Urothelium cell line (cell line): ENCODE measurements at regions not wholly inside any gene's neighbourhood (a gene's known extent, or its start where the extent isn't known, plus 50 kb on each side); places are given as distances from the start of the nearest gene placed in this dataset.

Experiments used
- DNase-seq: peaks from one replicate; pipeline ENCODE4 v3.0.0; 2011; ENCODE audit warnings: low spot score, mixed read lengths
- FAIRE-seq: peaks from 2 replicates; lab custom pipeline; 2011; peaks lifted over from hg19 to GRCh38; lab: Jason Lieb, UNC

- FAIRE-seq (no peak), DNase-seq (no peak)
These were observed 52.1 kb downstream of the MPP7 start for GRCh38 chr10:28250782-28251181.

DNA sequence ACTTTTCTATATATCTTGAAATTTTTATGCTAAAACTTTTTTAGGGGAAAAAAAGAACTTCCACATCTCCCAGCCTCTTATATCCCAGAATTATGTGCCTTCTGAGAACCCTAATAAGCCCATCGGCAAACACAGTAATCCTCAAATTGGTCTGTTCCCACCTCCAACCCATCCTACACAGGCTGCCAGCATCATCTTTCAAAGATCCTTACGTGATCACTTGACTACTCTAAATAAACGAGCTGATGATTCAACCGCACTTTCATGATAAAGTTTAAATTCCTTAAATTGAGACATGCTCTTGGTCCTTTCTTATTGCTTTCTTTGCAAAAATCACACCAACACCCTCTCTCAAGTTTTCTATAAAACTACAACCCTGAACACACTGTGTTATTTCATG lies 52.5 kb downstream of the MPP7 start:
- DNase-seq (no peak), FAIRE-seq (no peak)

- FAIRE-seq: no peak
These were observed 53.4 kb downstream of the MPP7 start for GRCh38 chr10:28249512-28249911.

DNA sequence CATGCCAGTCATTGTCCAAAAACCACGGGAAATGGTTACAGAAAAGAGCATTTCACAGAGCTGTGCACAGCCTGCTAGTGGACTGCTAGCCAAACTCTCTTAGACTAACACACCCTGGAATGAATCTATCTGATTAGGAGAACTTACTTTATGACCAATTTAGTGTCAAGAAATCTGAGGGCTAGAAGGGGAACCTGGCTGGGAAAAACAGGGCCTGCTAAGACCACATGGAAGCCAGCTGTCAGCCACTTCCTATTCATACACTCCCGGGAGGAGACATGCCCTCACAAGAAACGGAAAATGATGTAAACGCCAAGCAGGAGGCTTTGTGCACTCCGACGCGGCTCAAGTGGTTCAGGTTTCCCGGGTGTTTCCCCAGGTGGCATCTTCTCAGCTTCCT lies 54.8 kb downstream of the MPP7 start:
- DNase-seq: no peak
- FAIRE-seq: no peak

More at GRCh38 chr10:28249512-28249911, 53.4 kb downstream of the MPP7 start:
- DNase-seq: no peak

GRCh38 chr10:28246023-28246422 lies 56.8 kb downstream of the MPP7 start:
- DNase-seq: no peak
- FAIRE-seq: no peak

GRCh38 chr10:28243923-28244322 lies 58.9 kb downstream of the MPP7 start:
- FAIRE-seq: no peak

DNA sequence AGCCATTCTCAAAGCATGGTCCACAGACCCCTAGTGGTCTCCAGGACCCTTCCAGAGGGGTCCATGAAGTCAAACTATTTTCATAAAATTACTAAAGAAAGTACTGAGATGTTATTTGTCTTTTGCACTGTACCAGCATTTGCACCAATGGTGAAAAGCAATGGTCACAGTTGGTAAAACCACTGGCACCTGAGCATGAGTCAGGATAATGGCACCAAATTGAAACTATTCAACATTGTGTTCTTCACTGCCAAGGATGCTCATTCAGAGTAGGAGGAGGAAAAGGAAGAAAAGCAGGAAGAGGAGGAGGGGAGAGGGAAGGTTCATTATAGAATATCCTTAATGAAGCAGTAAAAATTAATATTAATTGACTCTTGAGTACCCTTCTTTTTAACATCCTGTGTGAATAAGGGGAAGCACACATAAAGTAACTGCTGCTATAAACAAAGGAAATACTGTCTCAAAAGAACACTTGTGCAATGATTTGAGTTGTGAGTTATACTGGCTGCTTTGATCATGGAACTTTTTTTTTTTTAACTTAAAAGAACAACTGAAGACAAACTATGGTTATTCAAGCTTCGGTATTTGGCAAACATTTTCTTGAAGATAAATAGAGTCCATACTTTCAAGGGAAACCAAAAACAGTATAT lies 60.2 kb downstream of the MPP7 start:
- DNase-seq (no peak), FAIRE-seq (no peak)

More at GRCh38 chr10:28243923-28244322, 58.9 kb downstream of the MPP7 start:
- DNase-seq: no peak

DNA sequence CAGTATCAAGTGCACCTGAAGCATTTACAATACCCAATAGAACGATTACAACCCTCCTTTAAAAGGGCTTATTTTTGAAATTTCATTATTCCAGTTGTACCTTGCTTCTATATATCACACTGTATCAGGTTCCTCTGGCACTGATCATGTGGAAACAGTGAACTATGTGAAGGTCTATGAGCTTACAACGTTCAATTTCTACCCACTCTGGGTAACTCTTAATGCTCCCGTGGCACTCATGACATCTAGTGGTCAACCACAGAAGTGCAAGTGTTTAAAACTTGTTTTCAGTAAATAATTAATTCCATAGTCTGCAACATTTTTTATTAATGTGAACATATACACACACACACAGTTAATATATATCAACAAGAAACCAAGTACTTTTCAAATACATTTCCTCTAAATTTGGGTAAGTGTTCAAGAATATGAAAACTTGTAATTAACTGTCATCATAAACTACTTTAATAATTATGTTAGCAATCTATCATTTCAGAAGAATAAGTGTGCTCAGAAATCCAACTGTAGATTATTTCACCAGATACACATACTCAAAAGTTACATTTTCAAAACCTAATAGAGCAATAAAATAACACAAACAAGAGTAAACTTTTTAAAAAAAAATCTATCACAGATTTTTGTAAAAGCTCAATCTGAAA lies 61.0 kb downstream of the MPP7 start:
- peak; percentile 37 for DNase-seq
- no peak for FAIRE-seq

DNA sequence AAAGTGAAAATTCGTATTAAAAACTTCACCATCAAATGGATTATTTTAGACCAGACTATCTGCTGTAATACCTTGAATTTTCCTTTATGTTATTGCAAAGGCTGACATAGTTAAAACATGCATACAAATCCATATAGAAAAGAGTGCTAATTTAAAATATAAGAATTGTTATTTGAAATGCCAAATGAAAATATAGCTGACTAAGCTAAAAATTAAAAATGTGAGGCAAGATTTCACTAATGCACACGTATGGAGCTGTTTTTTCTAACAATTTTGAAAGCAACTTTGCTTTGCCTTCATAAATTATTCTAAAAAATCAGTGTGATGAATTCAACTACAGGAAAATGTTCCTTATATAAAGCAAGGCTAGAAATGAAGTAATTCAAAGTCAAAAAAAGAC lies 62.5 kb downstream of the MPP7 start:
- DNase-seq (no peak), FAIRE-seq (no peak)

- FAIRE-seq: no peak
These were observed 66.3 kb downstream of the MPP7 start for GRCh38 chr10:28236591-28236990.

DNA sequence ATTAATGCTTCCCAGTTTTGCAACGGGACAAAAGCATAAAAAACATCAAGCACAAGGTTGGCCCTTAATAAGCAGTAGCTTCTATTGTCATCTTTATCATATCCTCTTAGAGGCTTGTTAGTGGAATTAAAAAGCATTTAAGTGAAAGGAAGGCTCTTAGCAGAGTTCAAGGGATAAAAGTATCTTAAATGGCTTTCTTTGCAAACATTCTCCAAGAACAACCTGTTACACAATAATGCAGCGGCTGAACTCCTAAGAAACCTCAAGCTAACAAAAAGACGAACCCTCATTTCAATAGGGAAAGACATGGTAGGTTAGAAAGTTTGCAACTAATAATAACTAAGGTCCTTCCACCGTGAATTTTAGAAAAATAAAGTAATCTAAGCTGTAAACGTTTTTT lies 82.1 kb downstream of the MPP7 start:
- FAIRE-seq (no peak), DNase-seq (no peak)

More at GRCh38 chr10:28236591-28236990, 66.3 kb downstream of the MPP7 start:
- DNase-seq: no peak

GRCh38 chr10:28219251-28219650 lies 83.6 kb downstream of the MPP7 start:
- DNase-seq: peak; percentile 20

GRCh38 chr10:28217848-28218247 lies 85.0 kb downstream of the MPP7 start:
- FAIRE-seq (peak; percentile 32), DNase-seq (peak; percentile 40)

More at GRCh38 chr10:28219251-28219650, 83.6 kb downstream of the MPP7 start:
- no peak for FAIRE-seq

DNA sequence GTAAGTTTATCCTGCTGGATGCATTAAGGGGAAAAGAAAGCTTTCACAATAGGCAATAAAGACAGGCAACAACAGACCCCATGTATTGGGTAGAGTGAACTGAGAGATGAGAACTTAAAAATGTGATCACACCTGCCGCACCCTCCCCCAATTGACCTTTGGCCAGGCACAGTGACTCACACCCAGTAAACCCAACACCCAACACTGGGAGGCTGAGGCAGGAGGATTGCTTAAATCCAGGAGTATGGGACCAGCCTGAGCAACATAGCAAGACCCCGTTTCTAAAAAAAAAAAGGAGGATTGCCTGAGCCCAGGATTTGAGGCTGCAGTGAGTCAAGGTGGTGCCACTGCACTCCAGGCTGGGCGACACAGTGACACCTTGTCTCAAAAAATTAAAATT lies 86.9 kb downstream of the MPP7 start:
- DNase-seq (peak; percentile 32), FAIRE-seq (no peak)

DNA sequence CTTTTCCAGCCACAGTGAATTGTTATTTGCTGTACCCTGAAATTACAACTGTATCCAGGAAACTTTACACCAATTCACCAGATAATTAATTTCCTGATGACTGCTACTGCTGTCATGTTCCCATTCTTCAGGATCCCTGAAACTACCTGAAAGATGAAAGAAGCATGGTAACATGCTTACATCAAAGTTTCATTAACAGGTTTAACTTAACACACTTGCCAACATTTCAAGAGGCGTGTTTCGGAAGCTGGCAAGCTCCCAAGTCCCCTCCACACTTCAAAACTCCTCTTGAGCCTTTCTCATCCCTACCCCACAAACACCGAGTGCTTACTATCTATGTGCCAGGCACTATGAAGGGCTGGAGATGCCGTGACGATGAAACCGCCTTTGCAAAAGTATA lies 88.6 kb downstream of the MPP7 start:
- DNase-seq (no peak), FAIRE-seq (no peak)

DNA sequence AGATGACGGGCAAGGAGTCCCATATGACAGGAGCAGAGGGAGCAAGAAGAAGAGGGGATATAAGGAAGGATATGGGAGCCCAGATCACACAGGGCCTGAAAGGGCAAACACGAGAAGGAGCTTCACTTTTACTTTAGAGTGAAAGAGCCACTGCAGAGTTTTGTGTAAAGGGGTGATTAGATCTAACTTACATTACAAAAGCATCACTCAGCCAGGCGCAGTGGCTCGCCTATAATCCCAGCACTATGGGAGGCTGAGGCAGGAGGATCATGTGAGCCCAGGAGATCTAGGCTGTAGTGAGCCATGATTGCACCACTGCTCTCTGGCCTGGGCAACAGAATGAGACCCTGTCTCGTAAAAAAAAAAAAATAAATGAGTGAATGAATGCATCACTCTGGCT lies 91.1 kb downstream of the MPP7 start:
- DNase-seq: no peak
- no peak for FAIRE-seq

DNA sequence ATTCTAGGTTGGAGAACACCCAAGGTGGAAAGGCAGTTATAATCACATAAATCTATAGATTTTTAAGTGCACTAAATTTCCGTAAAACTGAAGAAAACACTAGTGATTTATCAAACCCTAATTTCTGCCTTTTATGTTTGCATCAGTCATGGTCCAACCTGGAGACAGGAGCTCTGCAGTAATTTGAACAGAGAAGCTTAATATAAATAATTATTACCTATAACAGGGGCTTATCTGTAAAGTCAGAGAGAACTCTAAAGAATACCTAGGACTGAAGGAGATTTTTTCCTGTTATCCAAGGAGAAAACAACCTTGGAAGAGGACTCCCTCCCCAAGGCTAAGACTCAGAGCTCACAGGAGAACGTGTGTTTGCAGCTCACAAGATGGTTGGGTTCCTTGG lies 95.1 kb downstream of the MPP7 start:
- no peak for FAIRE-seq

DNA sequence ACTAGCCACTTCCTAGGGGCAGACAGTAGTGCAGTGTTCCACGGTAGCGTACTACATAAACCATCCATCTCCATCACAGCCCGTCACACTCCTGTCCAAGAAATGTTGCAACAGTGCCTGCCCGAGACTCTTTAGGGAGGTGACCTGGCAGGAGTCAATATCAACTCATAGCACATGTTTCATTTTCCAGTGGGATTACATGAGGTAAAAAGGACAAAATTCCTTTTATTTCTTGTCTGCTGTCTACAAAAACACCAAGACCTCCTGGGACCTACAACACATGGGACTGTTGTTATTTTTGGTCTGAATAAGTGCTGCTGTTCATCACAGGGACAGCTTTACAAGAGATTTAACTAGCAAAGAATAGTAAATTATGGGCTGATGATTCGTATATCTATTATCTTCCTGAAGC lies 99.9 kb downstream of the MPP7 start:
- DNase-seq: no peak

More for the DNA sequence above, 95.1 kb downstream of the MPP7 start:
- DNase-seq: no peak

GRCh38 chr10:28201410-28202400 lies 101.2 kb downstream of the MPP7 start:
- FAIRE-seq: no peak
- DNase-seq: no peak

More for the DNA sequence above, 99.9 kb downstream of the MPP7 start:
- no peak for FAIRE-seq

- no peak for FAIRE-seq
- no peak for DNase-seq
These were observed 102.1 kb downstream of the MPP7 start for GRCh38 chr10:28200775-28201174.

GRCh38 chr10:28199941-28200340 lies 102.9 kb downstream of the MPP7 start:
- DNase-seq (no peak), FAIRE-seq (no peak)
